NCI-H1092 treated with DMSO at 0.1 percent for 48 hours (cell line): ENCODE measurements at regions not wholly inside any gene's neighbourhood (a gene's known extent, or its start where the extent isn't known, plus 50 kb on each side); places are given as distances from the start of the nearest gene placed in this dataset.

ENCODE experiments used
- DNase-seq: peaks from one replicate; lab custom pipeline; 2025; lab: John Stamatoyannopoulos, UW

DNA sequence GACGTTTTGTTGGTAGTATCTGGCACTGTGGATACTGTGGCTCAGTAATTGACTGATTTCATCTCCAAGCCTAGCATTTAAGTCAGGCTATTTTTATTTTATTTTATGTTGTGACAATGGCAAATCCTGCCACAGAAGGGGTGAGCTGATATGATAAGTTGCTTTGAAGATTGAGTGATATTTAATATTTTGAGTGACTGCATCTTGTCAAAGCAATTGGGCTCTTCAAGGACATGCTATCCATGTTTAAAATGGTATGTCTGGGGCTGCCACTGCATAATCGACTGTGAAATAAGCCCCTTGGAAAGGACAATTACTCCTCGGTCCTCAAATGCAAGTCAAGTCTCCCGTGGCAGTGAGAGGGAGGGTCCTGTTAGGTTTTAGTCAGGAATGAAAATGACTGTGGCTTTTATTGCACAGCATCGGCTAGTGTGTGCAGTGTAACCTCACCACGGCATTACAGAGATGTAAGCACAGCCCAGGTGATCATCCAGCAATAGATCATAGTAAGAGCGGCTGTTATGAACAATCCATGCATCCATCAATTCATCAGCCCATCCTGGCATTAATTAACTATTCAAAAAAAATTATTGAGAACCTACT lies 178.2 kb downstream of the GBA3 start:
- no peak for DNase-seq

DNA sequence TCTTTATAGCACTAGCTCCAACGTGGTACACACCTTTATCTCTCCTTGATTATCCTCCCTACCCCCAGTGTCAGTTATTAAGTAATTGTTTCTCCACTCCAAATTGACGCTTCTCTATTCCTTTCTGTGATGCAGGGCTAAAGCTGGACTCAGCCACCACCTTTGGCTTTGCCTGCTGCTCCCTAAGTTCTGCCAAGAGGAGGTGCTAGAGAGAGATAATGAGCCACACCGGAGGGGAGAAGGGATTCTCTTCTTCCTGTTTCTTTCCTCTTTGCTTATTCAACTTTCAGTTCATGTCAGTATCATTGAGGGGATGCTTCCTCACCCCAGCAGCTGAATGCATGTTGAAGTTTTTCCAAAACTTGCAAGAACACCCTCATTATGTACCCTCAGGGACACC lies 176.5 kb downstream of the GBA3 start:
- DNase-seq: no peak
